NCI-H128 (cell line): ENCODE measurements at regions not wholly inside any gene's neighbourhood (a gene's known extent, or its start where the extent isn't known, plus 50 kb on each side); places are given as distances from the start of the nearest gene placed in this dataset.

Source experiments
- DNase-seq: peaks from one replicate; lab custom pipeline; 2025; ENCODE audit not compliant: unreplicated experiment; lab: John Stamatoyannopoulos, UW

- DNase-seq: no peak
Observed at GRCh38 chr14:85400678-85401077, 129.3 kb upstream of the FLRT2 start.

GRCh38 chr14:85401384-85401783 is 128.6 kb upstream of the FLRT2 start:
- no peak for DNase-seq

GRCh38 chr14:85402569-85403162 is 127.3 kb upstream of the FLRT2 start:
- no peak for DNase-seq

GRCh38 chr14:85409481-85410210 is 120.3 kb upstream of the FLRT2 start:
- DNase-seq: no peak

GRCh38 chr14:85412756-85413155 is 117.2 kb upstream of the FLRT2 start:
- no peak for DNase-seq

- DNase-seq: no peak
Observed at GRCh38 chr14:85413836-85414526, 116.0 kb upstream of the FLRT2 start.

GRCh38 chr14:85415015-85415712 is 114.8 kb upstream of the FLRT2 start:
- DNase-seq: no peak

- DNase-seq: no peak
Observed at GRCh38 chr14:85416771-85417170, 113.2 kb upstream of the FLRT2 start.

GRCh38 chr14:85417396-85417795 is 112.5 kb upstream of the FLRT2 start:
- no peak for DNase-seq

GRCh38 chr14:85418721-85419120 is 111.2 kb upstream of the FLRT2 start:
- DNase-seq: no peak

GRCh38 chr14:85420278-85420677 is 109.7 kb upstream of the FLRT2 start:
- DNase-seq: no peak

GRCh38 chr14:85420707-85421106 is 109.2 kb upstream of the FLRT2 start:
- DNase-seq: no peak

GRCh38 chr14:85421186-85421877 is 108.6 kb upstream of the FLRT2 start:
- no peak for DNase-seq

- no peak for DNase-seq
Observed at GRCh38 chr14:85423889-85424288, 106.1 kb upstream of the FLRT2 start.

GRCh38 chr14:85425507-85425906 is 104.4 kb upstream of the FLRT2 start:
- no peak for DNase-seq

- DNase-seq: no peak
Observed at GRCh38 chr14:85426068-85426935, 103.6 kb upstream of the FLRT2 start.

- no peak for DNase-seq
Observed at GRCh38 chr14:85428926-85429325, 101.0 kb upstream of the FLRT2 start.

- no peak for DNase-seq
Observed at GRCh38 chr14:85437148-85437547, 92.8 kb upstream of the FLRT2 start.

GRCh38 chr14:85438001-85438400 is 91.9 kb upstream of the FLRT2 start:
- DNase-seq: no peak

GRCh38 chr14:85438481-85438942 is 91.4 kb upstream of the FLRT2 start:
- no peak for DNase-seq
